K562 (cell line): ENCODE measurements at regions not wholly inside any gene's neighbourhood (a gene's known extent, or its start where the extent isn't known, plus 50 kb on each side); places are given as distances from the start of the nearest gene placed in this dataset.

ENCODE experiments used
- ATAC-seq: fragments of 200-7000 bp; cut with Tn5 transposase; 3 replicates; pipeline ENCODE4 v1.9.1; 2020; ENCODE audit warnings: moderate library complexity
- BruUV-seq: library from RNA; stranded (reverse); fragments of 400-500 nt; replicated peaks from 2 replicates; lab custom pipeline; 2021; lab: Mats Ljungman, UMichigan
- CTCF ChIA-PET: fragments of 300-600 bp; formaldehyde crosslinking; extraction: SDS; loops from one replicate; lab custom pipeline; 2021; ENCODE audit warnings: low intra/inter-chr PET ratio; lab: Yijun Ruan, JAX
- POLR2A ChIA-PET: fragments of 300-600, 350-650 bp; sonication (Branson Sonifier 250); formaldehyde crosslinking; extraction: SDS; loops from one replicate; lab custom pipeline; 2021; ENCODE audit warnings: antibody characterized with exemption, inconsistent platforms; lab: Yijun Ruan, JAX
- DNase-seq, 4 experiments: peaks; one replicate each; pipeline versions ENCODE4 v3.0.0 to v3.0.0-alpha.2; 2011 to 2018; ENCODE audit warnings: low spot score in 3 of 4, mixed read lengths in 3 of 4; ENCODE audit errors: extremely low read depth in 1 of 4
- FAIRE-seq: peaks from 2 replicates; lab custom pipeline; 2011; peaks lifted over from hg19 to GRCh38; lab: Jason Lieb, UNC
- H2AFZ ChIP-seq: 2 replicates; pipeline ENCODE4 v1.6.0; 2011; ENCODE audit warnings: low read depth, low read length, control low read depth, inconsistent platforms
- H3K27ac ChIP-seq: fragments of 200-600 bp; 3 replicates; pipeline ENCODE4 v1.8.0; 2011; ENCODE audit warnings: low read depth, mild to moderate bottlenecking, control low read depth, inconsistent platforms, low read length, moderate library complexity, mixed read lengths; ENCODE audit errors: extremely low read depth
- H3K27me3 ChIP-seq, 2 experiments: fragments of 300-600 bp in 1 of 2; 2 replicates in 1 of 2; 3 replicates in 1 of 2; pipeline versions ENCODE4 v1.6.0 to v1.8.0; 2011; ENCODE audit warnings: inconsistent platforms in 2 of 2, low read length in 2 of 2, mild to moderate bottlenecking in 1 of 2, mixed read lengths in 1 of 2, moderate library complexity in 1 of 2; ENCODE audit not compliant: control insufficient read depth in 2 of 2, insufficient read depth in 2 of 2
- H3K36me3 ChIP-seq: fragments of 300-600 bp; 3 replicates; pipeline ENCODE4 v1.8.0; 2011; ENCODE audit warnings: mild to moderate bottlenecking, low read length, inconsistent platforms; ENCODE audit not compliant: control insufficient read depth, insufficient read depth
- H3K4me1 ChIP-seq, 2 experiments: fragments of 200-600 bp in 1 of 2; replicated peaks in 1 of 2; 2 replicates in 1 of 2; 3 replicates in 1 of 2; pipeline versions ENCODE4 v1.5.1 to v1.8.0; 2011; ENCODE audit warnings: inconsistent platforms in 2 of 2, low read length in 2 of 2, mild to moderate bottlenecking in 1 of 2, mixed read lengths in 1 of 2, moderate library complexity in 1 of 2; ENCODE audit not compliant: control insufficient read depth in 2 of 2, insufficient read depth in 2 of 2
- H3K4me2 ChIP-seq: 2 replicates; pipeline ENCODE4 v1.6.1; 2011; ENCODE audit warnings: low read length, control low read depth, inconsistent platforms, mixed read lengths; ENCODE audit not compliant: insufficient read depth
- H3K4me3 ChIP-seq: fragments of 200-600 bp; sonication (generic), shearing (Covaris generic); 2 replicates; pipeline ENCODE4 v1.5.1; 2016; ENCODE audit warnings: control low read depth, inconsistent platforms
- H3K79me2 ChIP-seq: fragments of 200-600 bp; 3 replicates; pipeline ENCODE4 v1.8.0; 2011; ENCODE audit warnings: low read length, inconsistent platforms; ENCODE audit not compliant: control insufficient read depth, insufficient read depth
- H3K9ac ChIP-seq, 2 experiments: 2 replicates each; pipeline versions ENCODE4 v1.6.0 to v1.6.1; 2011; ENCODE audit warnings: low read depth in 2 of 2, low read length in 2 of 2, control low read depth in 1 of 2, inconsistent platforms in 1 of 2, mild to moderate bottlenecking in 1 of 2, mixed read lengths in 1 of 2; ENCODE audit not compliant: insufficient read depth in 1 of 2
- H3K9me1 ChIP-seq: one replicate; pipeline ENCODE4 v1.6.0; 2011; ENCODE audit warnings: inconsistent platforms, mild to moderate bottlenecking, low read length, moderate library complexity; ENCODE audit not compliant: control insufficient read depth, insufficient read depth
- H3K9me3 ChIP-seq: replicated peaks from 2 replicates; pipeline ENCODE4 v1.5.1; 2011; ENCODE audit warnings: low read depth, low read length, inconsistent platforms; ENCODE audit not compliant: control insufficient read depth, insufficient read depth
- H4K20me1 ChIP-seq: replicated peaks from 2 replicates; pipeline ENCODE4 v1.6.1; 2011; ENCODE audit warnings: low read length, inconsistent platforms, mixed read lengths; ENCODE audit not compliant: control insufficient read depth, insufficient read depth
- CHCHD3 ChIP-seq: fragments of 250-450 bp; sonication (Bioruptor Pico); IDR thresholded peaks from 2 replicates; pipeline ENCODE4 v2.1.2; 2022; ENCODE audit warnings: mild to moderate bottlenecking
- HEY1 ChIP-seq: fragments of 250-450 bp; sonication (Bioruptor Pico); IDR thresholded peaks from 2 replicates; pipeline ENCODE4 v1.5.0; 2020; ENCODE audit warnings: mild to moderate bottlenecking, moderate library complexity, borderline replicate concordance
- POU5F1 ChIP-seq: fragments of 150-350 bp; IDR thresholded peaks from 2 replicates; pipeline ENCODE4 v1.6.1; 2014; ENCODE audit warnings: borderline replicate concordance, low read length, low read depth, mild to moderate bottlenecking; ENCODE audit not compliant: partially characterized antibody
- RBM22 ChIP-seq: fragments of 200-400 bp; formaldehyde crosslinking; IDR thresholded peaks from 2 replicates; pipeline ENCODE4 v1.6.1; 2018; ENCODE audit warnings: low read length, low read depth; ENCODE audit not compliant: poor library complexity, severe bottlenecking
- SAP30 ChIP-seq: fragments of 200-600 bp; sonication (generic); IDR thresholded peaks from 2 replicates; pipeline ENCODE4 v1.6.1; 2012; ENCODE audit warnings: borderline replicate concordance, low read depth, mild to moderate bottlenecking, moderate library complexity, low read length, control low read depth, inconsistent platforms; ENCODE audit not compliant: insufficient read depth, poor library complexity, severe bottlenecking
- SMAD1 ChIP-seq: fragments of 150-350 bp; IDR thresholded peaks from 2 replicates; pipeline ENCODE4 v1.6.1; 2014; ENCODE audit warnings: low read length, low read depth; ENCODE audit not compliant: partially characterized antibody
- TCF7L2 ChIP-seq: fragments of 150-350 bp; IDR thresholded peaks from 2 replicates; pipeline ENCODE4 v1.6.1; 2016; ENCODE audit warnings: low read depth, mild to moderate bottlenecking, low read length, moderate library complexity
- ZBTB7A ChIP-seq: IDR thresholded peaks from 2 replicates; pipeline ENCODE4 v1.6.1; 2011; ENCODE audit warnings: low read depth, mild to moderate bottlenecking, low read length, moderate library complexity, borderline replicate concordance; ENCODE audit not compliant: control insufficient read depth
- ZNF212 ChIP-seq: fragments of 450-650 bp; formaldehyde crosslinking; IDR thresholded peaks from 2 replicates; pipeline ENCODE4 v1.4.0; 2020; ENCODE audit warnings: mild to moderate bottlenecking
- ZNF253 ChIP-seq: fragments of 250-450 bp; sonication (Bioruptor Pico); conservative IDR thresholded peaks from 2 replicates; pipeline ENCODE4 v1.6.1; 2021; ENCODE audit warnings: mild to moderate bottlenecking
- ZNF707 ChIP-seq: fragments of 250-450 bp; sonication (Bioruptor Pico); conservative IDR thresholded peaks from 2 replicates; pipeline ENCODE4 v1.8.0; 2022; ENCODE audit warnings: inconsistent platforms, mild to moderate bottlenecking, moderate library complexity
- WGBS: fragments of 100-300 bp; shearing (Covaris generic); methylation state at CpG from one replicate; pipeline ENCODE4 v1.1.6; 2016; ENCODE audit warnings: low coverage, mixed read lengths; ENCODE audit not compliant: insufficient coverage; ENCODE audit errors: missing lambda C conversion rate; 5-methylcytosine and 5-hydroxymethylcytosine counted together
- in situ Hi-C: fragments of 300-500 bp; cut with MboI; formaldehyde crosslinking; loops from 4 replicates; pipeline ENCODE4 v1.15.0; 2018; ENCODE audit warnings: inconsistent platforms, mixed read lengths
- intact Hi-C: fragments of 100-400 bp; cut with micrococcal nuclease; formaldehyde crosslinking; loops from 2 replicates; pipeline ENCODE4 v1.14.2; 2022
- TF ChIP-seq, protein P1 (sequence below): fragments of 450-650 bp; IDR thresholded peaks from 2 replicates; pipeline ENCODE4 v1.6.1; 2016; ENCODE audit warnings: low read depth, mild to moderate bottlenecking, moderate library complexity
- TF ChIP-seq, protein P2 (sequence below), 2 experiments: fragments of 450-650 bp in 1 of 2; IDR thresholded peaks; 2 replicates each; pipeline ENCODE4 v1.6.1; 2011 to 2017; ENCODE audit warnings: low read depth in 2 of 2, antibody characterized with exemption in 1 of 2, borderline replicate concordance in 1 of 2, low read length in 1 of 2, mild to moderate bottlenecking in 1 of 2, mixed read lengths in 1 of 2; ENCODE audit not compliant: control insufficient read depth in 1 of 2

DNA sequence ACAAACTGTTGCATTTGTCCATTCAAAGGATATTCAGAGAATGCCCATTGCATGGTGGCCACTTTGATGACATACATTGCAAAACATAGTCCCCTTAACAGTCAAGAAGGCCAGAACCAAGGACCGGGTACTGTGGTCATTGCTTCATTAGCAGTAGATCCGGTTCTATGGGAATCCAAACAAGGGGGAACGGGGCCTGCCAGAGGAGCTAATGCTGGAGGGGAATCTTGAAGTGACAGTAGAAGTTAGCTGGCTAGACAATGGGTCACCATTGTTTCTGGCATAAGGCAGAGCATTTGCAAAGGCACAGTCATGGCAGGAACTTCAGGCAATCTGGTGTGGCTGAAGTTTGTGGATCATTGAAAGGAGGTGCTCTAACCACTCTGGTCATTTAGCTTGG is 279.7 kb downstream of the SS18 start:
- H3K36me3 ChIP-seq = no peaks in the 10 kb centered on the region
- H4K20me1 ChIP-seq = no peaks in the 10 kb centered on the region
- POLR2A ChIA-PET = interaction anchor here (1.5 kb wide), 1 partner anchor 16 kb away, joined by 4 read pairs; no protein-coding TSS in a partner anchor
- H3K9me1 ChIP-seq = no peaks in the 10 kb centered on the region
- H3K4me1 ChIP-seq = no peaks in the 10 kb centered on the region
- no peaks in the 10 kb centered on the region for H3K9me3 ChIP-seq
- ATAC-seq (no peak), FAIRE-seq (no peak), DNase-seq (no peak)
- H3K27me3 ChIP-seq = no peaks in the 10 kb centered on the region
- no peak overlapping the region for H3K4me3 ChIP-seq
- BruUV-seq = no TSS peak
- intact Hi-C loops = no loop called here
- TF ChIP-seq, protein P1, sequence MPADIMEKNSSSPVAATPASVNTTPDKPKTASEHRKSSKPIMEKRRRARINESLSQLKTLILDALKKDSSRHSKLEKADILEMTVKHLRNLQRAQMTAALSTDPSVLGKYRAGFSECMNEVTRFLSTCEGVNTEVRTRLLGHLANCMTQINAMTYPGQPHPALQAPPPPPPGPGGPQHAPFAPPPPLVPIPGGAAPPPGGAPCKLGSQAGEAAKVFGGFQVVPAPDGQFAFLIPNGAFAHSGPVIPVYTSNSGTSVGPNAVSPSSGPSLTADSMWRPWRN = no peak
- TF ChIP-seq TCF7L2 (no peak), SAP30 (no peak), ZNF212 (CRISPR knock-in tag) (no peak)
- no peak overlapping the region for H3K9ac ChIP-seq
- in situ Hi-C loops = no loop called here
- 0% methylated on average over 3 of the region's 3 CpGs for WGBS
- H3K4me2 ChIP-seq = no peak overlapping the region
- H3K79me2 ChIP-seq = no peaks in the 10 kb centered on the region
- CTCF ChIA-PET = no interaction called here
- no peak overlapping the region for H3K27ac ChIP-seq
- no peak overlapping the region for H2AFZ ChIP-seq

- Histone ChIP-seq H4K20me1 (no peaks in the 10 kb centered on the region), H3K36me3 (no peaks in the 10 kb centered on the region), H3K27me3 (no peaks in the 10 kb centered on the region), H3K4me3 (no peak overlapping the region), H3K9me3 (no peaks in the 10 kb centered on the region), H3K79me2 (no peaks in the 10 kb centered on the region), H2AFZ (no peak overlapping the region), H3K4me1 (no peaks in the 10 kb centered on the region), H3K4me2 (no peak overlapping the region), H3K9ac (no peak overlapping the region), H3K9me1 (no peaks in the 10 kb centered on the region), H3K27ac (no peak overlapping the region)
- in situ Hi-C loops = no loop called here
- 0% methylated on average over 4 of the region's 4 CpGs for whole genome bisulfite sequencing
- POLR2A ChIA-PET = no interaction called here
- intact Hi-C loops = no loop called here
- BruUV-seq = no TSS peak
- CTCF ChIA-PET = no interaction called here
- DNase-seq (no peak), FAIRE-seq (no peak), ATAC-seq (no peak)
- TF ChIP-seq, protein P2, sequence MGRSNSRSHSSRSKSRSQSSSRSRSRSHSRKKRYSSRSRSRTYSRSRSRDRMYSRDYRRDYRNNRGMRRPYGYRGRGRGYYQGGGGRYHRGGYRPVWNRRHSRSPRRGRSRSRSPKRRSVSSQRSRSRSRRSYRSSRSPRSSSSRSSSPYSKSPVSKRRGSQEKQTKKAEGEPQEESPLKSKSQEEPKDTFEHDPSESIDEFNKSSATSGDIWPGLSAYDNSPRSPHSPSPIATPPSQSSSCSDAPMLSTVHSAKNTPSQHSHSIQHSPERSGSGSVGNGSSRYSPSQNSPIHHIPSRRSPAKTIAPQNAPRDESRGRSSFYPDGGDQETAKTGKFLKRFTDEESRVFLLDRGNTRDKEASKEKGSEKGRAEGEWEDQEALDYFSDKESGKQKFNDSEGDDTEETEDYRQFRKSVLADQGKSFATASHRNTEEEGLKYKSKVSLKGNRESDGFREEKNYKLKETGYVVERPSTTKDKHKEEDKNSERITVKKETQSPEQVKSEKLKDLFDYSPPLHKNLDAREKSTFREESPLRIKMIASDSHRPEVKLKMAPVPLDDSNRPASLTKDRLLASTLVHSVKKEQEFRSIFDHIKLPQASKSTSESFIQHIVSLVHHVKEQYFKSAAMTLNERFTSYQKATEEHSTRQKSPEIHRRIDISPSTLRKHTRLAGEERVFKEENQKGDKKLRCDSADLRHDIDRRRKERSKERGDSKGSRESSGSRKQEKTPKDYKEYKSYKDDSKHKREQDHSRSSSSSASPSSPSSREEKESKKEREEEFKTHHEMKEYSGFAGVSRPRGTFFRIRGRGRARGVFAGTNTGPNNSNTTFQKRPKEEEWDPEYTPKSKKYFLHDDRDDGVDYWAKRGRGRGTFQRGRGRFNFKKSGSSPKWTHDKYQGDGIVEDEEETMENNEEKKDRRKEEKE (IDR thresholded peaks at IDR 0.05; ENCODE audit: borderline replicate concordance in 1 of 2, control insufficient read depth in 1 of 2, low read depth in 2 of 2, low read length in 1 of 2) = no peak
- no peak for TF ChIP-seq CHCHD3
- TF ChIP-seq ZBTB7A = no peak
- no peak for TF ChIP-seq ZNF707 (CRISPR knock-in tag)
- TF ChIP-seq RBM22 = no peak
- TF ChIP-seq HEY1 = no peak
- TF ChIP-seq POU5F1 = no peak
- no peak for TF ChIP-seq SMAD1
- no peak for TF ChIP-seq ZNF253 (CRISPR knock-in tag)
Measured at GRCh38 chr18:25805939-25806338, 284.5 kb downstream of the SS18 start.
